Heart left ventricle (tissue), 16 donors: ENCODE measurements at regions not wholly inside any gene's neighbourhood (a gene's known extent, or its start where the extent isn't known, plus 50 kb on each side); places are given as distances from the start of the nearest gene placed in this dataset.

ENCODE experiments used
- ATAC-seq, 4 donors: fragments of 200-7000 bp; cut with Tn5 transposase; one replicate each; pipeline ENCODE4 v1.9.1; 2020 to 2022; ENCODE audit warnings: moderate library complexity in 4 of 4, mild to moderate bottlenecking in 3 of 4, moderate number of reproducible peaks in 1 of 4
- DNase-seq, 5 donors: peaks; one replicate each; pipeline ENCODE4 v3.0.0-alpha.2; 2020
- H3K27ac ChIP-seq, 12 donors: fragments of 200-600 bp; sonication (generic) in 4 of 12; one replicate each; pipeline versions ENCODE4 v1.5.0 to v1.8.0; 2016 to 2022; ENCODE audit warnings: mild to moderate bottlenecking in 2 of 12
- H3K27me3 ChIP-seq, 9 donors: fragments of 200-600 bp; sonication (generic) in 2 of 9; one replicate each; pipeline versions ENCODE4 v1.5.1 to v1.8.0; 2016 to 2022; ENCODE audit warnings: mild to moderate bottlenecking in 3 of 9
- H3K36me3 ChIP-seq, 9 donors: fragments of 200-600 bp; sonication (generic) in 2 of 9; one replicate each; pipeline versions ENCODE4 v1.5.0 to v1.8.0; 2018 to 2022; ENCODE audit warnings: mild to moderate bottlenecking in 2 of 9
- H3K4me1 ChIP-seq, 12 donors: fragments of 200-600 bp; sonication (generic) in 4 of 12; one replicate each; pipeline versions ENCODE4 v1.5.0 to v1.8.0; 2016 to 2022; ENCODE audit warnings: mild to moderate bottlenecking in 3 of 12
- H3K4me3 ChIP-seq, 12 donors: fragments of 200-600 bp; sonication (generic) in 4 of 12; one replicate each; pipeline versions ENCODE4 v1.5.0 to v1.8.0; 2017 to 2022; ENCODE audit warnings: mild to moderate bottlenecking in 9 of 12, moderate library complexity in 4 of 12
- H3K9me3 ChIP-seq, 12 donors: fragments of 200-600 bp; sonication (generic) in 4 of 12; one replicate each; pipeline versions ENCODE4 v1.5.0 to v1.8.0; 2016 to 2022; ENCODE audit warnings: mild to moderate bottlenecking in 1 of 12
- POLR2A ChIP-seq, 2 donors: fragments of 450-650 bp; IDR thresholded peaks; one replicate each; pipeline ENCODE4 v1.6.1; 2017; ENCODE audit warnings: antibody characterized with exemption in 2 of 2, mild to moderate bottlenecking in 2 of 2, moderate library complexity in 2 of 2
- WGBS, 4 donors: extraction: QIAGEN DNeasy Blood & Tissue Kit in 2 of 4; methylation state at CpG; one replicate each; pipeline versions ENCODE4 v1.1.5 to v1.1.7; 2013 to 2018; 5-methylcytosine and 5-hydroxymethylcytosine counted together
- intact Hi-C, 10 donors: fragments of 100-400 bp; cut with DNase I; formaldehyde crosslinking; loops; one replicate each; pipeline versions ENCODE4 v1.11.1 to v1.14.2; 2022
- TF ChIP-seq, protein P1 (sequence below), 12 donors: fragments of 200-600 bp; sonication (generic) in 4 of 12; IDR thresholded peaks; one replicate each; pipeline versions ENCODE4 v1.5.0 to v1.8.0; 2018 to 2022; ENCODE audit warnings: antibody characterized with exemption in 12 of 12, mild to moderate bottlenecking in 5 of 12
- donor health status: ischemic (EF 13 %, LVEDD 7.1; RV severe dilation, severe dysfunction).
- donor health status: healthy with polysubstance abuse.
- donor health status: DM: no; HTN: yes; CAD: no.
- donor health status: DM: no; HTN: no; CAD: no.
- donor health status: ischemic (EF 25% LVEDD 6.9; RV normal size, moderate dysfunction).
- donor health status: ischemic (EF 25% LVEDD 5.7; RV mildly dilated, moderate dysfunction).
- donor health status: healthy.
- donor health status: DM: yes; HTN: yes; CAD: no.
- donor health status: ischemic (EF 35%, LVEDD 5.7; RV mildly dilated, moderate dysfunction).
- donor health status: nonischemic (EF 11% LVEDD 7.7; RV severe dilation, severe dysfunction).
- donor health status: DM: yes; HTN: yes; CAD: no.
- donor health status: PGD.
- donor health status: ischemic (EF 29% LVEDD 5.4; RV normal size, mild dysfunction).
- donor health status: nonischemic (EF 23%, LVEDD 6.1; RV moderate dilation, normal function).

DNA sequence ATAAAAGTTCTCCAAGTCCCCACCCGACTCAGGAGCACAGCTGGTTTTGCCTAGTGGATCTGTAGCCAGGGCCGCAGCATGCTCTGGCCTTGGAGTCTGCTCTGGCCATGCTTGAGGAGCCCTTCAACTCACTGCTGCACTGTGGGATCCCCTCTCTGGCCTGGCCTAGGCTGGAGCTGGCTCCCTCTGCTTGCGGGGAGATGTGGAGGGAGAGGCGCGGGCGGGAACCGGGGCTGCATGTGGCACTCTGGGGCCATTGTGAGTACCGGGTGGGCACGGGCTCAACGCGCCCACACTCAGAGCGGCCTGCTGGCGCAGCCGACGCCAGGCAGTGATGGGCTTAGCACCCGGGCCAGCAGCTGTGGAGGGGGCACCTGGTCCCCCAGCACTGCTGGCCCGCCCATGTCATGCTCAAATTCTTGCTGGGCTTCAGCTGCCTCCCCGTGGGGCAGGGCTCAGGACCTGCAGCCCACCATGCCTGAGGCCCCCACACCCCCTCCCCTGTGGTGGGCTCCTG is 57.0 kb upstream of the ATP12A start:
- intact Hi-C loops, result no loop called here
- 94 to 100% (median 96%) methylated on average over 10 to 18 of the region's 18 CpGs for WGBS, 4 donors

DNA sequence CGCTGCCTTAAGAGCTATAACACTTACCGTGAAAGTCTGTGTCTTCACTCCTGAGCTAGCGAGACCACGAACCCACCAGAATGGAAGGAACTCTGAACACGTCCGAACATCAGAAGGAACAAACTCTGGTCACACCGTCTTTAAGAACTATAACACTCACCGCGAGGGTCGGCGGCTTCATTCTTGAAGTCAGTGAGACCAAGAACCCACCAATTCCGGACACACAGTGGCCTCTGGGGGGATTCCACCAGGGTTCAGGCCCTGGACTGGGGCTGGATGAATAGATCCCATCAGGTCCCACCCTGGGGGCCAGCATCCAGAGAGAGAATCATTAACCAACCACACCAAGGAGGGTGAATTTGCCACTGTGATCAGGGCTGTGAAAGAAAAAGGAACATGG is 55.8 kb upstream of the ATP12A start:
- DNase-seq (no peak), ATAC-seq (no peak)
- no peak overlapping the region for H3K4me3 ChIP-seq
- WGBS, 4 donors, result 79 to 96% (median 88%) methylated on average over 12 of the region's 12 CpGs
- no peak for TF ChIP-seq POLR2A (IDR thresholded peaks at IDR 0.05)
- TF ChIP-seq, protein P1, sequence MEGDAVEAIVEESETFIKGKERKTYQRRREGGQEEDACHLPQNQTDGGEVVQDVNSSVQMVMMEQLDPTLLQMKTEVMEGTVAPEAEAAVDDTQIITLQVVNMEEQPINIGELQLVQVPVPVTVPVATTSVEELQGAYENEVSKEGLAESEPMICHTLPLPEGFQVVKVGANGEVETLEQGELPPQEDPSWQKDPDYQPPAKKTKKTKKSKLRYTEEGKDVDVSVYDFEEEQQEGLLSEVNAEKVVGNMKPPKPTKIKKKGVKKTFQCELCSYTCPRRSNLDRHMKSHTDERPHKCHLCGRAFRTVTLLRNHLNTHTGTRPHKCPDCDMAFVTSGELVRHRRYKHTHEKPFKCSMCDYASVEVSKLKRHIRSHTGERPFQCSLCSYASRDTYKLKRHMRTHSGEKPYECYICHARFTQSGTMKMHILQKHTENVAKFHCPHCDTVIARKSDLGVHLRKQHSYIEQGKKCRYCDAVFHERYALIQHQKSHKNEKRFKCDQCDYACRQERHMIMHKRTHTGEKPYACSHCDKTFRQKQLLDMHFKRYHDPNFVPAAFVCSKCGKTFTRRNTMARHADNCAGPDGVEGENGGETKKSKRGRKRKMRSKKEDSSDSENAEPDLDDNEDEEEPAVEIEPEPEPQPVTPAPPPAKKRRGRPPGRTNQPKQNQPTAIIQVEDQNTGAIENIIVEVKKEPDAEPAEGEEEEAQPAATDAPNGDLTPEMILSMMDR (IDR thresholded peaks at IDR 0.05), result no peak
- peaks cover 0 to 24% (median 0%) of the 10 kb centered on the region in 12 donors for H3K4me1 ChIP-seq
- H3K27ac ChIP-seq, result no peak overlapping the region
- H3K9me3 ChIP-seq, result no peaks in the 10 kb centered on the region
- no peaks in the 10 kb centered on the region for H3K36me3 ChIP-seq
- intact Hi-C loops, result no loop called here
- H3K27me3 ChIP-seq, result no peaks in the 10 kb centered on the region

More for the DNA sequence above, 57.0 kb upstream of the ATP12A start:
- H3K4me3 ChIP-seq, result no peak overlapping the region
- no peak for DNase-seq
- H3K27me3 ChIP-seq, result no peaks in the 10 kb centered on the region
- H3K27ac ChIP-seq, result no peak overlapping the region
- H3K9me3 ChIP-seq, result no peaks in the 10 kb centered on the region
- TF ChIP-seq POLR2A (IDR thresholded peaks at IDR 0.05), result no peak
- TF ChIP-seq, protein P1 (IDR thresholded peaks at IDR 0.05), result no peak
- no peak for ATAC-seq
- peaks cover 0 to 35% (median 0%) of the 10 kb centered on the region in 12 donors for H3K4me1 ChIP-seq
- no peaks in the 10 kb centered on the region for H3K36me3 ChIP-seq

DNA sequence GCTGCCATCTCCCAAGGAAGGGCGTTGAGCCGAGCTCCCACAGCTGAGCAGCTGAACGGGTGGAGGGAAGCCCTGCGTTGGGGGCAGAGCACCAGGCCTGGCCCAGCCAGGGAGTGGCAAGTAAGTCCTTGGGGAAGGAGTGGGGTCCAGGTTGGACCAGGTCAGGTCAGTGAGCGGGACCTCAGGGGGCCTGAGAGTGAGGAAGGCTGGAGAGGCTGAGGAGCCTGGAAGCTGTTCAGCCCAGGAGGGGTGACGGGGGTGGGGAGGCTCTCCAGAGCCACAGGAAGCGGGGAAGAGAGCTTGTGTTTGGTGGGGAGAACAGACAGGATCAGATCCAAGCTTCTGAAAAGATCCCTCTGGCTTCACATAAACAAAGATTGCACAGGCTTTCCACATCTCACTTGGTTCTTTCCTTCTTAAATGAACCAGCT is 55.4 kb upstream of the ATP12A start:
- no peak for TF ChIP-seq POLR2A (IDR thresholded peaks at IDR 0.05)
- TF ChIP-seq, protein P1 (IDR thresholded peaks at IDR 0.05), result no peak
- WGBS, 4 donors, result 74 to 85% (median 80%) methylated on average over 7 of the region's 7 CpGs
- Histone ChIP-seq H3K36me3 (no peaks in the 10 kb centered on the region), H3K27ac (peak overlapping the region in 1 of 12 donors; percentile 78), H3K4me1 (peaks cover 0 to 23% (median 0%) of the 10 kb centered on the region in 12 donors), H3K4me3 (no peak overlapping the region), H3K9me3 (no peaks in the 10 kb centered on the region), H3K27me3 (no peaks in the 10 kb centered on the region)
- ATAC-seq (peak in 1 of 4 donors; percentile 47), DNase-seq (no peak)
- intact Hi-C loops, result no loop called here

DNA sequence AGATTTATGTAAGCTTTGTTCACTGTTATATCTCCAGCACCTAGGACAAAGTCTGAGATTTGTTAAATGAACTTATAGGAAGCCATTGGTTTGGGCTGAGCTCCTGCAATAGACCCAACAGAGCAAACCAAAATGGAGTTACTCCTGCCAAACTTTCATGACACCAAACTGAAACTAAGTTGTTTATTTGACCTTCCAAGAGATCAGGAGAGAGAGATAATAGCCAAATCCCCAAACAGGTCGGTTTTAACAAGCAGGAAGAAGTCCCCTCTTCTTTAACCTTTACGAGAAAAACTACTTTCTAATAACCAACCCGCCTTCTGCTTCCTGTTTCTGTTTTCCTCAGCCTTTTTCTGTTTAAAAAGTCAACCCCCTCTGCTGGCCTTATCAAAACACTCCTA is 54.9 kb upstream of the ATP12A start:
- no peaks in the 10 kb centered on the region for H3K27me3 ChIP-seq
- H3K9me3 ChIP-seq, result no peaks in the 10 kb centered on the region
- H3K4me3 ChIP-seq, result no peak overlapping the region
- TF ChIP-seq, protein P1 (IDR thresholded peaks at IDR 0.05), result no peak
- TF ChIP-seq POLR2A (IDR thresholded peaks at IDR 0.05), result no peak
- WGBS, 4 donors, result 40 to 49% (median 47%) methylated on average over 3 of the region's 3 CpGs
- ATAC-seq, result no peak
- no peaks in the 10 kb centered on the region for H3K36me3 ChIP-seq
- peak overlapping the region in 2 of 12 donors; percentile 11 to 78 for H3K27ac ChIP-seq
- intact Hi-C loops, result no loop called here
- H3K4me1 ChIP-seq, result peaks cover 0 to 23% (median 0%) of the 10 kb centered on the region in 12 donors
- no peak for DNase-seq
